Neural cell (in vitro differentiated cells): ENCODE measurements at regions not wholly inside any gene's neighbourhood (a gene's known extent, or its start where the extent isn't known, plus 50 kb on each side); places are given as distances from the start of the nearest gene placed in this dataset.

ENCODE experiments used
- H2AFZ ChIP-seq: fragments of 200-600, 300-800 bp; sonication (generic), shearing (Covaris generic); 2 replicates; pipeline ENCODE4 v1.6.0; 2014; ENCODE audit warnings: low read depth, mild to moderate bottlenecking, antibody characterized with exemption, low read length, moderate library complexity
- H3F3A ChIP-seq: fragments of 200-600 bp; shearing (Covaris generic); 2 replicates; pipeline ENCODE4 v1.6.1; 2016; ENCODE audit warnings: mild to moderate bottlenecking, moderate library complexity, mixed read lengths, antibody characterized with exemption, low read length; ENCODE audit not compliant: insufficient read depth, poor library complexity, severe bottlenecking
- H3K27ac ChIP-seq: fragments of 200-600, 300-800 bp; sonication (generic), shearing (Covaris generic); 2 replicates; pipeline ENCODE4 v1.5.1; 2014; ENCODE audit warnings: mild to moderate bottlenecking, low read length, moderate library complexity
- H3K27me3 ChIP-seq: fragments of 300-800, 200-600 bp; sonication (generic), shearing (Covaris generic); 2 replicates; pipeline ENCODE4 v1.6.0; 2014; ENCODE audit warnings: mild to moderate bottlenecking, low read depth, low read length, moderate library complexity; ENCODE audit not compliant: insufficient read depth
- H3K36me3 ChIP-seq: fragments of 300-800, 200-600 bp; sonication (generic), shearing (Covaris generic); 2 replicates; pipeline ENCODE4 v1.5.1; 2014; ENCODE audit warnings: mild to moderate bottlenecking, antibody characterized with exemption, low read length, moderate library complexity; ENCODE audit not compliant: insufficient read depth
- H3K4me2 ChIP-seq: fragments of 300-800, 200-600 bp; sonication (generic), shearing (Covaris generic); 2 replicates; pipeline ENCODE4 v1.6.0; 2014; ENCODE audit warnings: mild to moderate bottlenecking, low read length
- H3K4me3 ChIP-seq: fragments of 300-800, 200-600 bp; sonication (generic), shearing (Covaris generic); 2 replicates; pipeline ENCODE4 v1.5.1; 2014; ENCODE audit warnings: mild to moderate bottlenecking, low read length, moderate library complexity
- H3K79me2 ChIP-seq: fragments of 200-600 bp; shearing (Covaris generic); replicated peaks from 2 replicates; pipeline ENCODE4 v1.6.0; 2014; ENCODE audit warnings: mild to moderate bottlenecking, low read length, moderate library complexity; ENCODE audit not compliant: insufficient read depth
- H3K9ac ChIP-seq: fragments of 300-800, 200-600 bp; sonication (generic), shearing (Covaris generic); 2 replicates; pipeline ENCODE4 v1.6.1; 2016; ENCODE audit warnings: mild to moderate bottlenecking, low read length, mixed read lengths
- H3K9me2 ChIP-seq: fragments of 200-600 bp; shearing (Covaris generic); 2 replicates; pipeline ENCODE4 v1.6.1; 2016; ENCODE audit warnings: mild to moderate bottlenecking, low read length, mixed read lengths; ENCODE audit not compliant: insufficient read depth
- H3K9me3 ChIP-seq: fragments of 200-600, 300-800 bp; sonication (generic), shearing (Covaris generic); 2 replicates; pipeline ENCODE4 v1.6.1; 2016; ENCODE audit warnings: mild to moderate bottlenecking, mixed run types, low read length, moderate library complexity, mixed read lengths
- H4K20me1 ChIP-seq: fragments of 200-600 bp; shearing (Covaris generic); 2 replicates; pipeline ENCODE4 v1.6.1; 2016; ENCODE audit warnings: mild to moderate bottlenecking, mixed run types; ENCODE audit not compliant: insufficient read depth
- CTCF ChIP-seq: fragments of 450-650 bp; IDR thresholded peaks from 2 replicates; pipeline ENCODE4 v1.5.1; 2014; ENCODE audit warnings: antibody characterized with exemption, mild to moderate bottlenecking, moderate library complexity; ENCODE audit not compliant: poor library complexity, severe bottlenecking
- EP300 ChIP-seq: fragments of 450-650 bp; conservative IDR thresholded peaks from 2 replicates; pipeline ENCODE4 v1.6.1; 2014; ENCODE audit warnings: antibody characterized with exemption, mild to moderate bottlenecking, moderate library complexity; ENCODE audit not compliant: poor library complexity, severe bottlenecking
- EZH2 ChIP-seq: fragments of 200-600, 300-800 bp; shearing (Covaris generic), sonication (generic); IDR thresholded peaks from 2 replicates; pipeline ENCODE4 v1.6.1; 2014; ENCODE audit warnings: antibody characterized with exemption, low read length, borderline replicate concordance, mild to moderate bottlenecking; ENCODE audit not compliant: insufficient read depth, poor library complexity, severe bottlenecking
- MXI1 ChIP-seq: fragments of 450-650 bp; conservative IDR thresholded peaks from 2 replicates; pipeline ENCODE4 v1.6.1; 2014; ENCODE audit warnings: antibody characterized with exemption, mild to moderate bottlenecking; ENCODE audit not compliant: poor library complexity, severe bottlenecking
- POLR2AphosphoS5 ChIP-seq: IDR thresholded peaks from 2 replicates; pipeline ENCODE4 v1.6.1; 2012
- RAD21 ChIP-seq: fragments of 450-650 bp; conservative IDR thresholded peaks from 2 replicates; pipeline ENCODE4 v1.6.1; 2014; ENCODE audit warnings: antibody characterized with exemption, mild to moderate bottlenecking, moderate library complexity
- SMC3 ChIP-seq: fragments of 450-650 bp; conservative IDR thresholded peaks from 2 replicates; pipeline ENCODE4 v1.6.1; 2014; ENCODE audit warnings: antibody characterized with exemption, mild to moderate bottlenecking, moderate library complexity; ENCODE audit not compliant: poor library complexity
- TAF1 ChIP-seq: IDR thresholded peaks from 2 replicates; pipeline ENCODE4 v1.6.1; 2012; ENCODE audit warnings: low read depth
- TF ChIP-seq, protein P1 (sequence below): IDR thresholded peaks from 2 replicates; pipeline ENCODE4 v1.6.1; 2012; ENCODE audit warnings: borderline replicate concordance

DNA sequence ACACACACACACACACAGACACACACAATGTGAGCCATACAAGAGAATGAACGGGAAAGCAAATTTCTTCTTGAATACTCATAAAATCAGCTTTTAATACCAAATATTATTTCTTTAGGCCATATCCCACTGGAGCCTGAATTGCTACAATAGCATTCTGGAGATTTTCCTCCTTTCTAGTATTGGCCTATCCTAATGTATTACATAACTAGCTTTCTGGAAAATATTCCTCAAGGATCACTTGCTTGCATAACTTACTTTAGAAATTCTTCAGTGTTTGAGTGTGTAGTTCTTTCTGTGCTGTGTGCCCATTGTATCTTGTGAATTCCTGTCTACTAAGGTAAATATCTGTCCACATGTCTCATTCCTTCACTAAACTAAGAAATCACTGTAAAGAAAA lies 351.0 kb upstream of the MCTP2 start:
- no peak overlapping the region for H3K9ac ChIP-seq
- H3K27ac ChIP-seq = no peak overlapping the region
- no peaks in the 10 kb centered on the region for H3K79me2 ChIP-seq
- no peaks in the 10 kb centered on the region for H3K9me3 ChIP-seq
- no peaks in the 10 kb centered on the region for H4K20me1 ChIP-seq
- no peaks in the 10 kb centered on the region for H3K36me3 ChIP-seq
- no peaks in the 10 kb centered on the region for H3K27me3 ChIP-seq
- no peak overlapping the region for H3K4me3 ChIP-seq
- no peak for TF ChIP-seq SMC3
- TF ChIP-seq RAD21 = no peak
- TF ChIP-seq TAF1 = no peak
- TF ChIP-seq POLR2AphosphoS5 = no peak
- TF ChIP-seq, protein P1, sequence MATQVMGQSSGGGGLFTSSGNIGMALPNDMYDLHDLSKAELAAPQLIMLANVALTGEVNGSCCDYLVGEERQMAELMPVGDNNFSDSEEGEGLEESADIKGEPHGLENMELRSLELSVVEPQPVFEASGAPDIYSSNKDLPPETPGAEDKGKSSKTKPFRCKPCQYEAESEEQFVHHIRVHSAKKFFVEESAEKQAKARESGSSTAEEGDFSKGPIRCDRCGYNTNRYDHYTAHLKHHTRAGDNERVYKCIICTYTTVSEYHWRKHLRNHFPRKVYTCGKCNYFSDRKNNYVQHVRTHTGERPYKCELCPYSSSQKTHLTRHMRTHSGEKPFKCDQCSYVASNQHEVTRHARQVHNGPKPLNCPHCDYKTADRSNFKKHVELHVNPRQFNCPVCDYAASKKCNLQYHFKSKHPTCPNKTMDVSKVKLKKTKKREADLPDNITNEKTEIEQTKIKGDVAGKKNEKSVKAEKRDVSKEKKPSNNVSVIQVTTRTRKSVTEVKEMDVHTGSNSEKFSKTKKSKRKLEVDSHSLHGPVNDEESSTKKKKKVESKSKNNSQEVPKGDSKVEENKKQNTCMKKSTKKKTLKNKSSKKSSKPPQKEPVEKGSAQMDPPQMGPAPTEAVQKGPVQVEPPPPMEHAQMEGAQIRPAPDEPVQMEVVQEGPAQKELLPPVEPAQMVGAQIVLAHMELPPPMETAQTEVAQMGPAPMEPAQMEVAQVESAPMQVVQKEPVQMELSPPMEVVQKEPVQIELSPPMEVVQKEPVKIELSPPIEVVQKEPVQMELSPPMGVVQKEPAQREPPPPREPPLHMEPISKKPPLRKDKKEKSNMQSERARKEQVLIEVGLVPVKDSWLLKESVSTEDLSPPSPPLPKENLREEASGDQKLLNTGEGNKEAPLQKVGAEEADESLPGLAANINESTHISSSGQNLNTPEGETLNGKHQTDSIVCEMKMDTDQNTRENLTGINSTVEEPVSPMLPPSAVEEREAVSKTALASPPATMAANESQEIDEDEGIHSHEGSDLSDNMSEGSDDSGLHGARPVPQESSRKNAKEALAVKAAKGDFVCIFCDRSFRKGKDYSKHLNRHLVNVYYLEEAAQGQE = no peak
- TF ChIP-seq MXI1 = no peak
- no peak for TF ChIP-seq CTCF
- no peak for TF ChIP-seq EP300
- no peak for TF ChIP-seq EZH2
- H2AFZ ChIP-seq = no peak overlapping the region
- H3K4me2 ChIP-seq = no peak overlapping the region
- H3F3A ChIP-seq = no peaks in the 10 kb centered on the region
- H3K9me2 ChIP-seq = no peaks in the 10 kb centered on the region

DNA sequence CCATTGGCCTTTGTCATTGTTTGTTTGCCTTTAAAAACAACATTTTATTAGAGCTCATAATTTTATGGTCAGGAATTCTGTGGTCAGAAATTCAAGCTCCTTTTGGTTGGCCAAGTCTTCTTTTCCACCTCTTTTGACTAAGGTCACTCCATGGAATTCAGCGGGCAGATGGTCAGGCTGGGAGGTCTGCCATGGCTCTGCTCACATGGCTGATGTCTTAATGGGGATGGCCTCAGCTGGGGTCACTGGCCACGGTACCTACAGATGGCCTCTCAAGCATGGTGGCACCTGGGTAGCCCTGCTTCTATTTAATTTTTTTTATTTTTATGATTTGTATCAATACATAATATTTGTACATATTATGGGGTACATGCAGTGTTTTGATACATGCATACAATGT lies 360.8 kb upstream of the MCTP2 start:
- Histone ChIP-seq H3K36me3 (no peaks in the 10 kb centered on the region), H3K9me3 (no peaks in the 10 kb centered on the region), H3K4me3 (no peak overlapping the region), H3K4me2 (no peak overlapping the region), H2AFZ (no peak overlapping the region), H4K20me1 (no peaks in the 10 kb centered on the region), H3K27ac (no peak overlapping the region), H3K27me3 (no peaks in the 10 kb centered on the region), H3K9me2 (no peaks in the 10 kb centered on the region), H3K9ac (no peak overlapping the region), H3F3A (no peaks in the 10 kb centered on the region), H3K79me2 (no peaks in the 10 kb centered on the region)
- no peak for TF ChIP-seq CTCF
- TF ChIP-seq, protein P1 = no peak
- TF ChIP-seq RAD21 = no peak
- no peak for TF ChIP-seq EP300
- TF ChIP-seq MXI1 = no peak
- no peak for TF ChIP-seq POLR2AphosphoS5
- TF ChIP-seq EZH2 = no peak
- TF ChIP-seq SMC3 = no peak
- no peak for TF ChIP-seq TAF1
